ENCODE measurements at regions not wholly inside any gene's neighbourhood (a gene's known extent, or its start where the extent isn't known, plus 50 kb on each side); places are given as distances from the start of the nearest gene placed in this dataset.

DNA sequence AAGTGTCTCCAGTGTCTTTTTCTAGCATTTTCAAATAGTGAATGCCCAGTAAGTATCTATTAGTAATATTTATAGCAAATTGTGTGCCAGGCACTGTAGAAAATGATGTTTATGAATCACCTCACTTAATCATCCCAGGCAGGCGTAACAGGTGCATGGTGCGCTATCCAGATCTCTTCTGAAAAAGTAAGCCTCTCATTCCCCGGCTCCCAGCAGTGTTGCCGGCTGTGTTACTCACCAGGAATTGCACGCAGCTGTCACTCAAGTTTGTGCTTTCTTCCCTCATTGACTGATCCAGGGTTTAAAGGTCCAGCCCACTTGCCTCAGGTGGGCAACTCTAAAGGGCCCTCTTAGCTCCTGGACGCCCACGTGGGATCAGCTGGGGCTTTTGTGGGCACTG, 173.8 kb upstream of the RASSF8 start:
- TF ChIP-seq, protein P1, sequence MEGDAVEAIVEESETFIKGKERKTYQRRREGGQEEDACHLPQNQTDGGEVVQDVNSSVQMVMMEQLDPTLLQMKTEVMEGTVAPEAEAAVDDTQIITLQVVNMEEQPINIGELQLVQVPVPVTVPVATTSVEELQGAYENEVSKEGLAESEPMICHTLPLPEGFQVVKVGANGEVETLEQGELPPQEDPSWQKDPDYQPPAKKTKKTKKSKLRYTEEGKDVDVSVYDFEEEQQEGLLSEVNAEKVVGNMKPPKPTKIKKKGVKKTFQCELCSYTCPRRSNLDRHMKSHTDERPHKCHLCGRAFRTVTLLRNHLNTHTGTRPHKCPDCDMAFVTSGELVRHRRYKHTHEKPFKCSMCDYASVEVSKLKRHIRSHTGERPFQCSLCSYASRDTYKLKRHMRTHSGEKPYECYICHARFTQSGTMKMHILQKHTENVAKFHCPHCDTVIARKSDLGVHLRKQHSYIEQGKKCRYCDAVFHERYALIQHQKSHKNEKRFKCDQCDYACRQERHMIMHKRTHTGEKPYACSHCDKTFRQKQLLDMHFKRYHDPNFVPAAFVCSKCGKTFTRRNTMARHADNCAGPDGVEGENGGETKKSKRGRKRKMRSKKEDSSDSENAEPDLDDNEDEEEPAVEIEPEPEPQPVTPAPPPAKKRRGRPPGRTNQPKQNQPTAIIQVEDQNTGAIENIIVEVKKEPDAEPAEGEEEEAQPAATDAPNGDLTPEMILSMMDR (IDR thresholded peaks at IDR 0.05; ENCODE audit: insufficient read depth, low read depth, low read length) = no peak
- no peak for TF ChIP-seq EZH2 (IDR thresholded peaks at IDR 0.05; ENCODE audit: insufficient read depth, low read length)
